IMR-90 (cell line): ENCODE measurements at regions not wholly inside any gene's neighbourhood (a gene's known extent, or its start where the extent isn't known, plus 50 kb on each side); places are given as distances from the start of the nearest gene placed in this dataset.

Source experiments
- CEBPB ChIP-seq: IDR thresholded peaks from 2 replicates; pipeline ENCODE4 v1.6.1; 2012; ENCODE audit warnings: low read depth, low read length, improper control_type of control experiment
- CHD1 ChIP-seq: IDR thresholded peaks from 2 replicates; pipeline ENCODE4 v1.6.1; 2012; ENCODE audit warnings: low read depth, low read length, improper control_type of control experiment
- FOS ChIP-seq: fragments of 150-350 bp; IDR thresholded peaks from 2 replicates; pipeline ENCODE4 v1.6.1; 2016; ENCODE audit warnings: low read depth, low read length
- POLR2A ChIP-seq: IDR thresholded peaks from 2 replicates; pipeline ENCODE4 v1.6.1; 2012; ENCODE audit warnings: mild to moderate bottlenecking, low read depth, low read length
- RFX5 ChIP-seq: IDR thresholded peaks from 2 replicates; pipeline ENCODE4 v1.8.0; 2012; ENCODE audit warnings: low read depth, mild to moderate bottlenecking, low read length, moderate library complexity
- SMC3 ChIP-seq: fragments of 150-350 bp; IDR thresholded peaks from 2 replicates; pipeline ENCODE4 v1.6.1; 2016; ENCODE audit warnings: low read depth, mild to moderate bottlenecking, antibody characterized with exemption, low read length, moderate library complexity
- USF2 ChIP-seq: fragments of 150-350 bp; IDR thresholded peaks from 2 replicates; pipeline ENCODE4 v1.6.1; 2017; ENCODE audit warnings: mild to moderate bottlenecking, antibody characterized with exemption, low read length, low read depth
- TF ChIP-seq, protein P1 (sequence below): conservative IDR thresholded peaks from 2 replicates; pipeline ENCODE4 v1.5.1; 2012; ENCODE audit warnings: mild to moderate bottlenecking, low read depth, low read length, improper control_type of control experiment

DNA sequence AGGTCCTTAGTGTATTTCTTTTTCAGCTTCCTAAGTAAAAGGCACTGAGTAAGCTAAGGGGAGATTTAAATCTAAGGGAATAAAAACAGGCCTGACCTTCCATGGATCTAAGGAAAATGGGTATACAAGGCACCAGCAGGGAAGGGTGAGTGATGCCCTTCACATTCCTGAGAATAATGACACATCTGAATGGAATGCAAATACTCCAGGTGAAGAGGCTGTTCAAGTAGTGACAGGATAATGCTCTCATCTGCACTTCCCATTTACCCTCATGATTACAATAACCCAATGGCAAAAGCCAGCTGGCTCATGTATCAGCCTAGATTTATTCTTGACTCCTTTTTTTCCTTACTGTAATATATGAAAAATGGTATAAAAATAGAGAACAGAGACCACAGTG lies 216.2 kb upstream of the ACTBL2 start:
- TF ChIP-seq, protein P1, sequence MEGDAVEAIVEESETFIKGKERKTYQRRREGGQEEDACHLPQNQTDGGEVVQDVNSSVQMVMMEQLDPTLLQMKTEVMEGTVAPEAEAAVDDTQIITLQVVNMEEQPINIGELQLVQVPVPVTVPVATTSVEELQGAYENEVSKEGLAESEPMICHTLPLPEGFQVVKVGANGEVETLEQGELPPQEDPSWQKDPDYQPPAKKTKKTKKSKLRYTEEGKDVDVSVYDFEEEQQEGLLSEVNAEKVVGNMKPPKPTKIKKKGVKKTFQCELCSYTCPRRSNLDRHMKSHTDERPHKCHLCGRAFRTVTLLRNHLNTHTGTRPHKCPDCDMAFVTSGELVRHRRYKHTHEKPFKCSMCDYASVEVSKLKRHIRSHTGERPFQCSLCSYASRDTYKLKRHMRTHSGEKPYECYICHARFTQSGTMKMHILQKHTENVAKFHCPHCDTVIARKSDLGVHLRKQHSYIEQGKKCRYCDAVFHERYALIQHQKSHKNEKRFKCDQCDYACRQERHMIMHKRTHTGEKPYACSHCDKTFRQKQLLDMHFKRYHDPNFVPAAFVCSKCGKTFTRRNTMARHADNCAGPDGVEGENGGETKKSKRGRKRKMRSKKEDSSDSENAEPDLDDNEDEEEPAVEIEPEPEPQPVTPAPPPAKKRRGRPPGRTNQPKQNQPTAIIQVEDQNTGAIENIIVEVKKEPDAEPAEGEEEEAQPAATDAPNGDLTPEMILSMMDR: no peak
- TF ChIP-seq CHD1: no peak
- no peak for TF ChIP-seq RFX5
- TF ChIP-seq CEBPB: no peak
- no peak for TF ChIP-seq POLR2A
- TF ChIP-seq USF2: no peak
- no peak for TF ChIP-seq FOS
- TF ChIP-seq SMC3: no peak
